Superior temporal gyrus (tissue), 1 donor: ENCODE measurements at regions not wholly inside any gene's neighbourhood (a gene's known extent, or its start where the extent isn't known, plus 50 kb on each side); places are given as distances from the start of the nearest gene placed in this dataset.

Experiments used
- DNase-seq: peaks from one replicate; pipeline ENCODE4 v3.0.0-alpha.2; 2016; ENCODE audit errors: extremely low spot score

- no peak for DNase-seq
Measured at GRCh38 chr14:81669308-81669707, 135.7 kb upstream of the SEL1L start.

DNA sequence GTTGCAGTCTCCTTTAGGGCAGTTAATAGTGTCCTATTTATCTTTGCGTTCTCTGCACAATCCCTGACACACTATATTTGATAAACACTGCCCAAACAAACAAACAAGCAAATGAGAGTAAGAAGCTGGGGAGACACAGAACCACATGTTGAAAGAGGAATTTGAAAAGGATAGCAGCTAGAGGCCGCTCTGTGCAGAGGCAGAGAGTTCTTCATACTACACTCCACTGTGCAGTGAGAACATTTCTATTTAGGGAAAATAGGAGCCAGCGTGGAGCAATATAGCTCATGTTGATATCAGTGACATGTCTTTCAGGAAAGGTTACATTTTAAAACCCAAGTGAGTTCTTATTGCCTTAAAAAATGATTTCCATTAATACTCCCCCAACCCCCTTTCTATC, 140.3 kb upstream of the SEL1L start:
- no peak for DNase-seq

DNA sequence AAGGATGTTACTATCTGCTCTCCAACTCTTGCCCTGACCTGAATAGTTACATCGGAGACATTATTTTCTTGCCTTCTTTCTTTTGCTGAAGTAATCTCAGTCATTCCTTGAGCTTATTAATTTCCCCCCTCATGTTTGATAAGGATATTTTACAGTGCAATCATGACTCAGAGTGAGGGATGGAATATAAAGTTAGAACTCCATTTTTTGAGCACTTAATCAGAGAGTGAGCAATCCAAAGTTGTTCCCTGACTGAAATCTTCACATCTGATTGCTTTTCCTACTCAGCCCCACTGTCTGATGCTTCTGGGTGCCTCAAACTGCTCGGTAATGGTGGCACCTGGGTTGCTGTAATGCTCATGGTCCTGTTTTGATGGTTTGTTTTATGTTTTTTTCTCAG, 142.7 kb upstream of the SEL1L start:
- no peak for DNase-seq

- DNase-seq: no peak
Measured at GRCh38 chr14:81676879-81677278, 143.2 kb upstream of the SEL1L start.

- DNase-seq: no peak
Measured at GRCh38 chr14:81677736-81678135, 144.1 kb upstream of the SEL1L start.

GRCh38 chr14:81679226-81679625, 145.6 kb upstream of the SEL1L start:
- no peak for DNase-seq

DNA sequence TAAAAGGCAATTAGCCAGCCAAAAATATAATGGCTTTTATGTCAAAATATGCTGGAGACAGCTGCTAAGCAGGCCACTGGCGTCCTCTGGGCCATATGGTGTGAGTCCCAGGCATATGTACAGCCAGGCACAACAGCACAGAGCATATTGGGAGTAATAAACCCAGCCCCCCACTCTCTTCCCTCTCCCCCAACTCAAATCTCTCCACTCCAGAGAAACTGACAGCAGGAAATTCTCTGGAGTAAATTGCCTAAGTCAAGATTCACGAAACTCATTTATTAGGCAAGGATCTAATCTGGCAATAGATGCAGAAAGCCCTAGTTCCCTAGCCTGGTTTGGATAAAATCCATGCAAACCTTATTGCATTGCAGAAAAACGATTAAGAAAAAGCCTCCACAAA, 147.9 kb upstream of the SEL1L start:
- DNase-seq: no peak

- DNase-seq: no peak
Measured at GRCh38 chr14:81682134-81682533, 148.5 kb upstream of the SEL1L start.

DNA sequence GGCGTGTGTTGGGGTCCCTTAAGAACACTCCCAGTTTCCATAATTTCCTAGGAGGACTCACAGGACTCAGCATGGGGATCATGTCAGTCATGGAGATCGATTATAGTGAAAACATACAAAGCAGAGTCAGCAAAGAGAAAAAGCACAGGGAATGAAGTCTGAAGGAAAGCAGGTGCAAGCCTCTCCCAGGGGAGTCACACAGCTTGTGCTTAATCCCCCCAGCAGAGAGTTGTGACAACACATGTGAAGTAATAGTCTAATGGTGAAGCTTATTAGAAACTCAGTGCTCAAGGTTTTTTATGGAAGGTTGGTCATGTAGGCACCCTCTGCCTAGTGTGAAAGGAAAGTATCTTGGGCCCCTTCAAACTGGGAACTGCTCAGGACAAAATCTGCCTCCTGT, 149.0 kb upstream of the SEL1L start:
- no peak for DNase-seq

DNA sequence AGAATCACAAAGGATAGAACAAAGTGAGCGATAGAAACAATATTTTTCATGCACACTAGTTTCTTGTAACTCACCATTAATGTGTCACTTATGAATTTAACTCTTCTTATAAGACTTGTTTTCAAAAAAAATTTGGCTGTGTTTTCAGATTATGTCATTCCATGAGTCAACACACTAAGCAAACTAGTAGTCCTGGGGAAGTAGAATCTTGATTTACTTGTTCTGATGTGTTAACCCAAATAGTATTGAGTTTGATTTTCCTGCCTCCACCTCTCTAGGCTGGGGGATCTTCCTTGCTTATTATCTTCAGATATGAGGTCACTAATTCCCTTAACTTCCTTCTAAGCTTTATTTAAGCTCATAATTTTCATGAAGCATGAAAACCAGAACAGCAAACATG, 151.0 kb upstream of the SEL1L start:
- peak; percentile 38 for DNase-seq

DNA sequence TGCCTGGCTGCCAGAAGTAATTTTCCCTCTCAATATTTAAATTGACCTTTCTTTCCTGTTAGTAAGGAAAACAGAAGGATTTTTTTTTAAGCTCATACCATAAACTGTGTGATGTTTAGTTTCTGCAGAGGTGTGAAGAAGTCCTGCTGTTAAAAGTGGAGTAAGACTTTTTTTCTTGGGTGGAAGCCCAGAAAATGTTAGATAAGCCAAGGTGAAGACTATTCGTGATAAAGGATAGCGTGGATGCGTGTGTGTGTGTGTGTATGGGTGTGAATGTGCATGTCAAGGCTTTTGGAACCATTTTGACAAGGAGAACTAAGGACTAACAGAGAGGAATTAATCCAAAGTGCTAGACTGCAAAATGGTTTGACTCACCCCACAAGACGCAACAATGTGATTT, 152.9 kb upstream of the SEL1L start:
- DNase-seq: peak; percentile 67

GRCh38 chr14:81691931-81692330, 158.3 kb upstream of the SEL1L start:
- DNase-seq: no peak

DNA sequence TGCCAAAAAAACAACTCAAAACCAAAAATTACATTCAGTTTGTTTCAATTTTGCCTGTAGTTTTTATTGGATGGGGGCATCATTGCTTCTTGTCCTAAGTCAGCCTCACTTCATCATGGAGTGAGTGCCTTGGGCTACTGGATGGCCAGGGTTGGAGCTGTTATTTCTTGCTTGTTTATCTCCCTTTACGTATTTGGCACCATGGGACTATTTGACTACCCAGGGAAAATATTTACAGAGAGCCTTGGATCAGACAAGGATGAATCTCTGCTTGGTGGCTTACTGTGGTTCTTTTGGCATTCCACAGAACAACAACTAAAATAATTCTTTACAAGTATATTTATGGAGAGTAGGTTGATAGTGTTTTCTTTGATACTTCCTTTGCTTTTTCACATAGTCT, 160.8 kb upstream of the SEL1L start:
- no peak for DNase-seq

- no peak for DNase-seq
Measured at GRCh38 chr14:81709681-81710080, 176.0 kb upstream of the SEL1L start.

DNA sequence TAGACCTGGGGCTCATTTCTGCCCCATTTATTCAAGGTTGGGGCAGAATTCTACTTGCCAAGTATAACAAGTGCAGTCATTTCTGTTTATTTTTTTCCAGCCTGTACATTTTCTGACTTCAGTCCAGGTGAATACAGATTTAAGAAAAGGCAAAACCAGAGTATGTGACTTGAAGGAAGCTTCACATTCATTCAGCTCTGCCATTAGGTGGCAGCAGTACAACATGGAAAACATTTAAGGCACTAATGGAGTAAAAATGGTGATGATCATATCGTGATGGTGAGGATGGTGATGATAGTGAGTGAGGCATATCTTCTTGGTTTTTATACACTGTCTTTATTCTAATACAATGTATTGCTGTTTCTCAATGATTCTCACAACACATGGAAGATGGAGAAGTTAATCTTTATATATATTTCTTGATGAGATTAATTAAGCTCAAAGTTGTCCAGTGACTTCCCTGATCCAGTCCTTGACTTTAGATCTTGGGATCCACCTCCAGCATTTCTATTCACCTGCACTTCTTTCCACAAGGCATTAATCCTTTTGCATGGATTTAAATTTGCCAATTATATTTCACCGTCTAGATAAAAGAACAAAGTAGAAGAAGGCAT, 176.7 kb upstream of the SEL1L start:
- DNase-seq: peak; percentile 84

- DNase-seq: peak; percentile 52
Measured at GRCh38 chr14:81715731-81716130, 182.1 kb upstream of the SEL1L start.

DNA sequence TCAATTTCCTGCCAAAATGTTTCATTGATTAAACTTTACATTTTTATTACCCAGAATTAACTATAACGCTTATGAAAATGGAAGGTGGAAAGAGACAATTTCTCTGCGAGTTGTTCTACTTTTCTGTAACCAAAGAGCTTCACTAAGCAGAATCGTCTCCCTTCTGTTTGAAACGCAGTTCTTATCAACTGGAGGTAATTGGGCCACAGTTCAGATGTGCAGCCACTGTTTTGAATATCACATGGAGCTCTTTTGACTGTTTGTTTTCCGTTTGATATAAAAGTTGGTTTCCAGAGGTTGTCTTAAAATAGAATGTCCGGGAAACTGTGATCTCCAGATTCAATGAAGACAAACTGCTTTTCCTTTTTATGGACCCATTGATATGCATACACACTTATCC, 183.3 kb upstream of the SEL1L start:
- DNase-seq: no peak

GRCh38 chr14:81723956-81724355, 190.3 kb upstream of the SEL1L start:
- DNase-seq: no peak

DNA sequence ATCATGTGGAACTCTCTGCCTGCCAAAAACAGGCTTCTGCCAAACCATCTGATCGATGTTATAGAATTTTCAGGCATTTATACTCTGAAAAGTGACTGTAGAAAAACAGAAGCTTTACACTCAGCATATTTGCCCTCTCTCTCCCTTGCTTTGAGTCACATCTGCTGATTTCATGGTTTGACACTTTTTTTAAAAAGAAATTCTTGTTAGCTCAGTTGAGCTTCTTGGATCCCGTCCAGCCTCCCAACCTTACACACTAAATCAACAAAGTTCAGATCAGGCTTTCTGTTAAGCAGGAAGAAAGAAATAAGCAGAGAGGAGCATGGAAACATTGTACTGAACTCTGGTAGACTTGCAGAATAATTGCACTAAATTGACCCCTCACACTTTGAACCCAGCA, 193.6 kb upstream of the SEL1L start:
- no peak for DNase-seq

DNA sequence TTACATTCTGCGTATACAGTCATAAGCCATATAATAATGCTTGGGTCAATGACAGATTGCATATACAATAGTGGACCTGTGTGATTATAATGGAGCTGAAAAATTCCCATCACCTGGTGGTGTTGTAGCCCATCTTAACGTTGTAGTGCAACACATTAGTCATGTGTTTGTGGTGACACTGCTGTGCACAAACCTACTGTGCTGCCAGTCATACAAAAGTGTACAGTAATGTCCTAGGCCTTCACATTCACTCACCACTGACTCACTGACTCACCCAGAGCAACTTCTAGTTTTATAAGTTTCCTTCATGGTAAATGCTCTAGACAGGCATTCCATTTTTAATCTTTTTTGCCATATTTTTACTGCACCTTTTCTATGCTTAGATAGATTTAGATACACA, 194.8 kb upstream of the SEL1L start:
- no peak for DNase-seq

DNA sequence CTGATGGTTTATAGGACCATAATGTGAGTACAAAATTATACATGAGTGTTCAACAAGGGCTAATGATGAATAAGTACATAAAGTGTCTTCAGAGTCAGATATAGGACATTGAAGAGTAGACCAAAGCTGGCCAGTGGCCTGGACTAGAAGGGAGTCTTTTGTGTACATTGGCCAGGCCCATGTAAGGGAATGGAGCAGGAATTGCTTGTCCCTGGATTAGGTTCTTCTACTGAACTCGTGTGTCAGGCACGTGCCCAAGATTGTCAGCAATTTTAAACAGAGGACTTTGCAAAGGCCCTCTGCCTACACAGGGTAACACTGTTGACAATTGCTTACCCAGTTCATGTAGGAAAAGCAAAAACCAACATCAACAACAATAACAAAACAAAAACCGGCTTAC, 196.0 kb upstream of the SEL1L start:
- DNase-seq: no peak

GRCh38 chr14:81737938-81738337, 204.3 kb upstream of the SEL1L start:
- DNase-seq: no peak

GRCh38 chr14:81738946-81739659, 205.4 kb upstream of the SEL1L start:
- no peak for DNase-seq

GRCh38 chr14:81743605-81744004, 210.0 kb upstream of the SEL1L start:
- no peak for DNase-seq
